Activated naive CD4-positive, alpha-beta T cell treated with anti-CD3 and anti-CD28 coated beads, Interleukin-2, amount 50 U/mL, for 72 hours (primary cell): ENCODE measurements at regions not wholly inside any gene's neighbourhood (a gene's known extent, or its start where the extent isn't known, plus 50 kb on each side); places are given as distances from the start of the nearest gene placed in this dataset.
"Not testable (repeated sequence)": the region's sequence is repeated elsewhere in the genome, so short reads cannot be mapped to it uniquely, and the experiment has no call there.

ENCODE experiments used
- ATAC-seq, 2 donors: fragments of 150-1000 bp; cut with Tn5 transposase; 2 replicates each; pipeline ENCODE4 v1.10.0; 2021; ENCODE audit warnings: mild to moderate bottlenecking in 2 of 2, moderate library complexity in 2 of 2
- DNase-seq, 2 donors: peaks; one replicate each; pipeline ENCODE4 v3.0.0; 2021 to 2022; ENCODE audit warnings: low spot score in 2 of 2
- H3K27ac Mint-ChIP-seq, 2 donors: one replicate each; pipeline ENCODE4 v1.8.0; 2022; ENCODE audit warnings: mild to moderate bottlenecking in 2 of 2, mixed read lengths in 2 of 2
- H3K36me3 Mint-ChIP-seq, 2 donors: one replicate each; pipeline ENCODE4 v1.8.0; 2022; ENCODE audit warnings: mixed read lengths in 2 of 2
- H3K9me3 Mint-ChIP-seq, 2 donors: one replicate each; pipeline ENCODE4 v1.8.0; 2022; ENCODE audit warnings: mixed read lengths in 2 of 2

DNA sequence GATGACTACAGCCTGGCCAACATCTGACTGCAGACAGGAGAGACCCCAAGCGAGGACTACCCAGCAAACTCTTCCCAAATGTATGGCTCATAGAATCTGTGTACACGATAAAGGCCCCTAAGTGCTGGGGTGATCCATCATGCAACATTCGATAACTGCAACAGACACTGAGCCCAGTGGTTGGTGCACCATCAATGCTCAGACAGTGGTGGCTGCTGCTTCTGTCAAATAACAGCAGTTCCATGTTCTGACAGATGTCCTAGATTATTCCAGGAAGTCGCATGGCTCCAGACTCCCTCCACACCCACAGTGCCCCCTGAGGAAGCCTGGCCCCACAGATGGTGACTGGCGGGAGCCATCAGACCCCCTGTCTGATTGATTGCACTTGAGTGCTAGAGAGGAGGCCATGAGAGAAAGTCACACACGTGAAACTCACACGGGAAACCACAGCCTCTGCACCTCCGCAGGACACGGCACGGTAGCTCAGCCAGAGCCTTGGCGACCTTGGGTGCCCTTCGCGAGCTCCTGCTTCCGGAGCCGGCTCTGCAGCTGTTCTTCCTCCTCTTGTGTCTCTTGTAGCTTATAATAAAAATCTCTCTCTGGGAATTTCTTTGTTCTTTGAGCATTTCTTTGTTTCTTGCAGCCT is 1155.9 kb downstream of the TBC1D22A start:
- DNase-seq (peak in 1 of 2 donors; percentile 30), ATAC-seq (peak in 1 of 2 donors; percentile 90)
- Mint-ChIP-seq H3K27ac (no peak overlapping the region), H3K36me3 (no peaks in the 10 kb centered on the region), H3K9me3 (no peaks in the 10 kb centered on the region)

DNA sequence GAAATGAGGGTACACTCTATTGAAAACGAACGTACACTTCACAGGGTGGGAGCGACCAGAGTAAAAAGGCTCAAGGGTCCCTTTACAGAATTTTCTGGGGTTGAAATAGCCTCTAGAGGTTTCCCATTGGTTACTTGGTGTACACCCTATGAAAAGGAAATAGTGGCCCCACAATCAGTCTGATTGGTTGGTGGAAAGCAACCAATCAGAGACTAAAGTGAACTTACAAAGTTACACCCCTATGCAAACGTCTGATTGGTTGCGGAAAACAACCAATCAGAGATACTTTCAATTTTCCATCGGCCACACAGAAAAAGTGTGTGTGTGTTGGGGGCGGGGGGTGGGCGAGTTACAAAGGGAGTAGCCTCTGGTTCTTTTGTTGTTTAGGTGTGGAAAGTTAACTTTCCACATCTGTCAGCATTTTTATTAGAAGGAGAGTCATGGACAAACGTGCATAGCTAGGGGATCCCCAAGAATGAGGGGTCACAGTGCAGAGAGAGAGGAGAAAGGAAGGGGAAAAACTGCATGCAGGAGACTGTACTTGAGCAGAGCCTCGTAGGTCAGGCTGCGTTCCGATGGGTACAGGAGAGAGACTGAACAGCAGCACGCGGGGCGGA is 1152.1 kb downstream of the TBC1D22A start:
- Mint-ChIP-seq H3K36me3 (peaks cover 10 to 11% of the 10 kb centered on the region in 2 donors), H3K27ac (no peak overlapping the region), H3K9me3 (peaks cover 13 to 14% of the 10 kb centered on the region in 2 donors)
- no peak for DNase-seq
- no peak for ATAC-seq

DNA sequence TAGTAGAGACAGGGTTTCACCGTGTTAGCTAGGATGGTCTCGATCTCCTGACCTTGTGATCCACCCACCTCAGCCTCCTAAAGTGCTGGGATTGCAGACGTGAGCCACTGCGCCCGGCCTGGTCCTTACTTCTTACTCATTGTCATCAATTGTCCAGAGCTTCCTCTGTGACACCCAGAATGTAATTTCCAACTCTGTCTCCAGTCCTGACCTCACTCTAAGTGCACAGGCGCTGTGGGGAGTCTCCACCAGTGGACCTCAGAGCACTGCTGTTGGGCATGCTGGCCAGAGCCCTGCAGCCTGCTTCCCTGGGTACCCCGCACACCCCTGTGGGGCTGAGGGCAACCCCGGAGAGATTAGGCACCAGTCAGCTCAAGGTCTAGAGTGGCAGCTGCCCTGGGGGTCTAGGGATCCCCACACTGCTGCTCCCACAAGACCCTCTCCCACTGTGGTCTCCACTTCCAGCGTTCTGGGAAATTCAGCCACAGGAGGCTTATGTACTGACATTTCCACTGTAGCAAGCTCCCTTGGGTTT is 1140.3 kb downstream of the TBC1D22A start:
- ATAC-seq: no peak
- Mint-ChIP-seq H3K27ac (no peak overlapping the region), H3K9me3 (no peaks in the 10 kb centered on the region)

DNA sequence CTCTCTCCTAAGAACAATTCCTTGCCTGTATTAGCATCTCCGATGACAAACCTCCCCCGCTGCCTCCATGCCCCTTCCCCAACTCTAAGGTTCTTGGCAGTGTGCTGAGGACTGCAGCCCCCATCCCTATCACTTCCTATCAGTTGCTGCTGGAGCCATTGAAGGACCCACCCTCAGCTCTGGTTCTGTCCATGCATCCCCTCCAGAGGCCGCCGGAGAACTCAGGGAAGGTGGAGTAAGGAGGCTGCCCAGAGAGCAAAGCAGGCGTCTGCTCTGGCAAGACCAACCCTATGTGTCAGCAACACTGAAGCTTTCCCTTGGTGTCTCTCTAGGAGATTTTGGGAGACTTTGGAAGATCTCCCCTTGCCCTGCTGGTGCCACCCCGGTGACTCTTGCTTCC is 1139.5 kb downstream of the TBC1D22A start:
- no peak for DNase-seq
- Mint-ChIP-seq H3K36me3 (peaks cover 0 to 5% of the 10 kb centered on the region in 2 donors), H3K9me3 (no peaks in the 10 kb centered on the region), H3K27ac (no peak overlapping the region)
- no peak for ATAC-seq

More for the DNA sequence above, 1140.3 kb downstream of the TBC1D22A start:
- H3K36me3 Mint-ChIP-seq: peaks cover 0 to 5% of the 10 kb centered on the region in 2 donors
- DNase-seq: no peak

DNA sequence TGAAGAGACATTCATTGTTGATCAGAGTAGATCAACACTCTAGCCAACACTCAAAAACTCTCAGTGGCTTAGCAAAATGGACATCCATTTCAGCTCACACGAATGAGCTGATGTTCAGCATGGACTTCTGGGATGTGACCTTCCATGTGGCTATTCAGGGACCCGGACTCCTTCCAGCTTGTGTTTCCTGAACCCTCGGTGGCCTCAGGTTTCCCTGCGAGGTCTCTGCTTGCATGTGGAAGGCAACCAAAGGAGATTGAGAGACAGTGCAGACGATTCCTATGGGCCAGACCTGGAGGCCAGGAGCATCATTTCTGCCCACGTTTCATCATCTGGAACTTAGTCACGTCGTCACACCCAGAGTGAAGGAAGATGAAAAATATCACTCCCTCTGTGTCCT is 1137.4 kb downstream of the TBC1D22A start:
- no peaks in the 10 kb centered on the region for H3K36me3 Mint-ChIP-seq
- no peak overlapping the region for H3K27ac Mint-ChIP-seq
- no peaks in the 10 kb centered on the region for H3K9me3 Mint-ChIP-seq
- no peak for DNase-seq
- ATAC-seq: no peak

DNA sequence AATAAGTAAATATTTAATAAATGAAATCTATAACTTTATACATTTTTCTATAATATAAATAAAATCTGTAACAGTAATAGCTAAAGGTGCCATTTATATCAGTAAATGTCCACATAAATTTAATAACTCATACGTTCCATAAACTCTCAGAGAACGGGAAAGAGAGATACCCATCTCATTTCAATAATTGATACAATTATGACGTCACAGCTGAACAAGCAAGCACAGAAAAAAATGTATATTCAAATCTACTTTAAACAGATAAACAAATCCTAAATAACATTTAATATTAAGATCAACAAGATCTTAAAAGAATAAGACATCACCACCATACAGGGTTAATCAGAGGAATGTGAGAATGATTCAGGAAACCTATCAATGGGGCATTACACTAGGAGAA is 1136.5 kb downstream of the TBC1D22A start:
- DNase-seq (no peak), ATAC-seq (no peak)
- H3K27ac Mint-ChIP-seq: no peak overlapping the region
- no peaks in the 10 kb centered on the region for H3K36me3 Mint-ChIP-seq
- H3K9me3 Mint-ChIP-seq: peaks cover 4 to 5% of the 10 kb centered on the region in 2 donors

DNA sequence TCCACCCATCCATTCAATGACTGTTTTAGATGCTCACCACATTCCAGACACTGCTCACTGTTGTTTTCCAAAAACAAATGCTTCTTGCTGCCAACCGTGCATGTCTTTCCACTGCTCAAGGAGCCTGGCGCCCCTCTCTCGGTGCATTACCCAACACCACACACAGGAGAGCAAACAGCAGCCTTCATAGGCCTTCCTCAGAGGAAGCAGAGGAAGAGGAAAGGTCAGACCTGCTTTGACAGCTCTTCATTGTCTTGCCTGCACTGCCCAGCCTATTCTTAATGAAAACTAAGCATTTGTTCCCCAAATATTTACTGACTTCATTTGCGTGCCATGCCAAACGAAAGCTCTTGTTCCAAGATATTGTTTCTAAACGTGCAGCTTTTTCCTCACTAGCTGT is 1129.2 kb downstream of the TBC1D22A start:
- Mint-ChIP-seq H3K27ac (no peak overlapping the region), H3K9me3 (peaks cover 5 to 8% of the 10 kb centered on the region in 2 donors), H3K36me3 (peaks cover 0 to 4% of the 10 kb centered on the region in 2 donors)
- DNase-seq (no peak), ATAC-seq (no peak)

DNA sequence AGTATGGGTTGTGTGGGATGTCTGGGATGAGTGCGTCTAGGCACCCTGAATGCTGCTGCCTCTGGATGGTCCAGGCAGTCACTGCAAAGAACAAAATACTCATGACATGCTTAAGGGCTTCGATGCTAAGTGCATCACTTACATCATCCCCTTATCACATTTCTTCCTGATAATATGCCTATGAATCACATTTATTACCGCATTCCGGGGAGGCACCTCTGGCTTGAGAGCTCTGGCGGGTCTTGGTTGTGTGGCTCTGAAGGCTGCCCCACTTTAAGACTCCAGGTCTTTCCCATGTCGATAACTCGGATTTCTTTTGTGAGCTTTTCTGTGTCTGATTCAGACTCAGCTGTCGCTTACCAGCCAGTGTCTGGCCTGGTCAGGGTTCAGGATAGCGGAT is 1126.4 kb downstream of the TBC1D22A start:
- peaks cover 0 to 3% of the 10 kb centered on the region in 2 donors for H3K9me3 Mint-ChIP-seq

DNA sequence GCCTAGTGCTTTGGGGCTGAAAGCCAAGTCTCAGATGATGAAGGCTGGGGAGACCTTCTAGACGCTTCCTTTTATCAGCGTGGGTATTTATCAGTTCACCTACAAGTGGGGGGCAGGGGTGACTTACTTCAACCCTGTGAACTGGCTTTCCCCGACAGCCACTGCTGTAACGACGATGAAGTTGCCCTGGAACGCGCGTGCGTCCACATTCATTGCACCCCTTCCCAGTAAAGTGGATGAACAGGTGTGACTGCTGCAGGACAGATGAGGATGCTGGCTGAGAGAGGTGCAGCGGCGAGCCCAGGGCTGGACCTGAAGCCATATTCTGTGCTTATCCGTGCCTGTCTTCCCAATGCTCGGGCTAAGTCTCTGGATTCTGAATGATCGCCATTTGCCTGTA is 1122.3 kb downstream of the TBC1D22A start:
- Mint-ChIP-seq H3K27ac (no peak overlapping the region), H3K9me3 (no peaks in the 10 kb centered on the region), H3K36me3 (no peaks in the 10 kb centered on the region)
- DNase-seq (no peak), ATAC-seq (no peak)

More for the DNA sequence above, 1126.4 kb downstream of the TBC1D22A start:
- DNase-seq (no peak), ATAC-seq (no peak)
- H3K27ac Mint-ChIP-seq: no peak overlapping the region
- peaks cover 0 to 4% of the 10 kb centered on the region in 2 donors for H3K36me3 Mint-ChIP-seq

DNA sequence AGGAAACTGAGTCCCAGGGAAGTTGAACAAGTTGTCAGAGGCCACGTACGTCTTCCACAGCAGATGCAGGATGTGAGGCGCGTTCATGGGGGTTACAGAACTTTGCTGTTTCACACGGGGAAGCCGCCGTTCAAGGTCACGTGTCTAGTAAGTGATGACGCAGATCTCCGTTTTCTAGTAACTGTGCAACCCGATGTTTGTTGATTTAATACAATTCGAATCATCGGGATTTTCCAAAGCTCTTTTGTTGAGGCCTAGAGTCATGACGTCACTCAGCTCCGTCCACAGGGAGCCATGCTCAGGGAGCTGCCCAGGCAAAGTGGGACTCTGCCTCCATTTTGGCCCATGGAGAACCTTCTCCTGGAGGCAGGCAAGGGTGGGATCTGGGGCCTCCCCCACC is 1121.8 kb downstream of the TBC1D22A start:
- DNase-seq: no peak
- no peak for ATAC-seq
- Mint-ChIP-seq H3K9me3 (no peaks in the 10 kb centered on the region), H3K36me3 (no peaks in the 10 kb centered on the region), H3K27ac (no peak overlapping the region)

DNA sequence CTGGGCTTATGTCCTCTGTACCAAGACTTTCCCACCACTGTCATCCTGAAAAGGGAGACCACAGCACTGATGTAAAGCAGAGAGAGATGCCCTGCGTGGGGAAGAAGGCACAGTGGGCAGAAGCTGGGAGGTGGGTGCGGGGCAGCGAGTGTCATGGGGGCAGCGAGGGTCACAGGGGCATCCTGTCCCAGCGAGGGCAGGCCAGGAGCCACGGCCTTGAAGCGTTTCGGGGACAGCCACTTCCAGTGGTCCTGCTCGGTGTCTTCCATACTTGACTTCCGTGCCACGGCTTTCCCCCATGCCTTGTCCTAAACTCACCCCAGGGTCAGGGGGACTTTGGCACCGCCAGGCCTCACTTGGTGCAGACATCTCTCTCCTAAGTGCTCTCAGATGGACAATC is 1121.3 kb downstream of the TBC1D22A start:
- ATAC-seq (no peak), DNase-seq (no peak)
- Mint-ChIP-seq H3K36me3 (no peaks in the 10 kb centered on the region), H3K27ac (no peak overlapping the region), H3K9me3 (no peaks in the 10 kb centered on the region)

DNA sequence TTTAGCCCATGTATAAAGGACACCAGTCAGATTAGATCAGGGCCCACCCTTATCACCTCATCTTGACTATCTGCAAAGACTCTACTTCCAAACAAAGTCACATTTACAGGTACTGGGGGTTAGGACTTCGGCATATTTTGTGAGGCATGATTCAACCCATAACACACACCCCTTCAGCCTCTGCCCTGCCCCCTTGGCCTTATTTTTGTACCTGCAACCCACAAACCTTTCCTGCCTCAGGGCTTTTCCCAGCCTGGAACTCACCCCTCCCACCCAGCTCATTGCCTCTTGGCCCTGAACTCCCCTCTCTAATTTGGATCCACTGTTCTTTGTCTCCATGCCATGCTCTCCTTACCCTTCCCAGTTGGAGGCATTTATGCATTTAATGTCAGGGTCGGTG is 1116.9 kb downstream of the TBC1D22A start:
- Mint-ChIP-seq H3K36me3 (no peaks in the 10 kb centered on the region), H3K9me3 (no peaks in the 10 kb centered on the region), H3K27ac (no peak overlapping the region)
- ATAC-seq (no peak), DNase-seq (no peak)

DNA sequence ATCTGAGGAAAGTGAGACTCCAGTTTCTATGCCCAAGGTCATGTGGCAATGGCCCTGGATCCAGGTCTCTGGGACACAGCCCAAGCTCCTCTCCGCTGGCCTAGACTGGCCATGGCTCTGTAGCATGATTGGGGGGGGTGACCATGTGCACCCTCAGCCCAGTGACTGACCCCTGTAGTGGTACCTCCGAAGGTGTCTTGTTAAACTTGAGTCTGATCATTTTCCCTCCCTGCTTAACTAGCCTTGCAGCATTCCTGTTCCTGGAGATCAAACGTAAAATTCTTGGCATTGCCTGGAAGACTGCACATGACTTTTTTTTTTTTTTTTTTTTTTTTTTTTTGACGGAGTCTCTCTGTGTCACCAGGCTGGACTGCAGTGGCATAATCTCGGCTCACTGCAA is 1116.0 kb downstream of the TBC1D22A start:
- no peak overlapping the region for H3K27ac Mint-ChIP-seq
- no peaks in the 10 kb centered on the region for H3K36me3 Mint-ChIP-seq
- H3K9me3 Mint-ChIP-seq: no peaks in the 10 kb centered on the region
- ATAC-seq (no peak), DNase-seq (no peak)

DNA sequence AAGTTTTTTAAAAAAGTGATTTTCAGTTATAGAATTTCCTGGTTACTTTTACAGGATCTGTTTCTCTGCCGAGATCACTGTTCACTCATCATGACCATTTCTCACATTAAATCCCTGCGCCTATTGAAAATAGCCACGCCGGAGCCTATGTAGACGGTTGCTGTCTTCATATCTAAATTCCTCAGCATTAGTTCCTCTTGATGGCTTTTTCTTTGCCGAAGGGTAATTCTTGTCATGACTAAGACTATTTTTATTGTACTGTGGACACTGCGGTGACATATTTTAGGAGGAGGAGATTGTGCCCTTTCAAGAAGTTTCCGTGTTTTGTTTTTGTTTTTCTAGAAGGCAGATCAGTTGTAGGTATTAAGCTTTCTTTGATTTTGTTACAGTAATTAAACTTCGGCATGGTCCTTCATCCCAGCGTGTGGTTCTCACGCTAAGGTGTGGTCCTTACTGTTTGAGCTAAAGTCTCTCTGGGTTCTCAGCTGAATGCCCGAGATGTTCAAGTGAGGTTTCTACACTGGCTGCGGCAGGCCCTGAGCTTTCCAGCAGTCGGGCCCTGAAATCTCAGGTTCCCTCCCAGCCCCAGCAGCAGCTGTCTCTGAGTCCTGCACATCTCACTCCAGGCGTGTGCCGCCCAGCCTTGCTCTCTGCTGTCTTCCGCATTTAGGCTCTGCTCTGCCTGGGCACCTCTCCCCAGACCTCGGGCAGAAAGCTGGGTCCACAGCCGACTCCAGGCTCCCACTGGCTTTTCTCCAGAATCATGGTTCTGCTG is 1110.5 kb downstream of the TBC1D22A start:
- DNase-seq: no peak
- ATAC-seq: no peak
- no peak overlapping the region for H3K27ac Mint-ChIP-seq
- no peaks in the 10 kb centered on the region for H3K36me3 Mint-ChIP-seq
- H3K9me3 Mint-ChIP-seq: peaks cover 0 to 3% of the 10 kb centered on the region in 2 donors

DNA sequence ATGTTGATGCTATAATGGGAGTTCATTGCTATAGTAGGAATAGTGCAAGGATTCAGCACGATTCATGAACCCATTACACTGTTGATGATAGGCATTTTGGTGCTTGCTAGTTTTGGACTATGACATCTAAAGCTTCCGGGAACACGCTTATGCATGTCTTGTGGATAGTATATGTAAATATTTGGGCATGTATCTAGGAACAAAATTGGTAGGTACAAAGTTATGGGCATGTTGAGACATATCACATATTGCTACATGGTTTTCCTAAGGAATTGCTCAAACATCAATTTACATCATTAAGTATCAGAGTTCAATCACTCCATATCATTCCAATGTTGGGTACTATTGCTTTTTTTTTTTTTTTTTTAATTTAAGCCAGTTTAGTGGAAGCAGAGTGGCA is 1103.2 kb downstream of the TBC1D22A start:
- H3K27ac Mint-ChIP-seq: no peak overlapping the region
- no peak for ATAC-seq
- no peak for DNase-seq
- peaks cover 4 to 6% of the 10 kb centered on the region in 2 donors for H3K9me3 Mint-ChIP-seq
- no peaks in the 10 kb centered on the region for H3K36me3 Mint-ChIP-seq

DNA sequence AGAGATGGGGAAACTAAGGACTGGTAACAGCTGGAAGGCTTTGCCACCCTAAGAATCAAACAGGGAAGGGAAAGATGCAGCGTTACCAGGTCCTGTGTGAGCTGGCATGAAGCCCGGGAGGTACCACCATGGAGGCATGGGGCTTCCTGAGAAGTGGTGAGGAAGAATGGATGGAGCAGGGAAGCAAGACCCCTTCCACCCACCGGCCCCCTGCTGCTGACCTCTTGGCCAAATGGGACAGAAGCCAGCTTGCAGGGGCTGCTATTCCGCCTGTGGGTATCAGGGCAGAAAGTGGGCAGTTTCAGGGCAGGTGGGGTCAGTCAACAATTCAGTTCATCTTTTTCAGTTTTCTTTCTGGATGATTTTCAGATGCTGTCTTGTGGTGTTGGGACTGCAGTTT is 1099.9 kb downstream of the TBC1D22A start:
- DNase-seq (no peak), ATAC-seq (no peak)
- H3K27ac Mint-ChIP-seq: no peak overlapping the region
- peaks cover 3 to 5% of the 10 kb centered on the region in 2 donors for H3K9me3 Mint-ChIP-seq
- no peaks in the 10 kb centered on the region for H3K36me3 Mint-ChIP-seq

DNA sequence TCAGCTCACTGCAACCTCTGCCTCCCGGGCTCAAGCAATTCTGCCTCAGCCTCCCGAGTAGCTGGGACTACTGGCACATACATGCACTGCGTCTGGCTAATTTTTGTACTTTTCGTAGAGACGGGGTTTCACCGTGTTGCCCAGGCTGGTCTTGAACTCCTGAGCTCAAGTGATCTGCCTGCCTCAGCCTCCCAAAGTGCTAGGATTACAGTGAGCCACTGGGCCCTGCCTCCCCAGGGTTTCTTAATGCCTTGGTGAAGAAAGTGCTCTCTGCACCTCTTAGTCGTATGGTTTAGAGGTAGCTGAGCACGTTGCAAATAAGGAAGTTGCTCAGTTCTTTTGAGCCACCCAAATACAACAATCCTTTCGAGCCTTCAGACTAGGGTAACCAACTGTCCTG is 1098.5 kb downstream of the TBC1D22A start:
- not testable (repeated sequence) for H3K9me3 Mint-ChIP-seq, H3K27ac Mint-ChIP-seq, ATAC-seq

More for the DNA sequence above, 1098.5 kb downstream of the TBC1D22A start:
- H3K36me3 Mint-ChIP-seq, DNase-seq: not testable (repeated sequence)
